Ovary (tissue), 7 donors: ENCODE measurements at regions not wholly inside any gene's neighbourhood (a gene's known extent, or its start where the extent isn't known, plus 50 kb on each side); places are given as distances from the start of the nearest gene placed in this dataset.

Source experiments
- DNase-seq, 5 donors: peaks; one replicate each; pipeline ENCODE4 v3.0.0-alpha.2; 2019 to 2020
- H3K27ac ChIP-seq, 2 donors: fragments of 200-600 bp; one replicate each; pipeline versions ENCODE4 v1.5.1 to v1.8.0; 2019 to 2022
- H3K27me3 ChIP-seq: fragments of 200-600 bp; one replicate; pipeline ENCODE4 v1.8.0; 2022
- H3K36me3 ChIP-seq: fragments of 200-600 bp; sonication (generic); one replicate; pipeline ENCODE4 v1.5.1; 2019
- H3K4me1 ChIP-seq: one replicate; pipeline ENCODE4 v1.8.1; 2013; ENCODE audit warnings: mild to moderate bottlenecking, moderate library complexity; ENCODE audit not compliant: insufficient read depth
- H3K4me3 ChIP-seq: fragments of 200-600 bp; sonication (generic); one replicate; pipeline ENCODE4 v1.5.1; 2017
- H3K9me3 ChIP-seq, 2 donors: fragments of 200-600 bp in 1 of 2; sonication (generic) in 1 of 2; one replicate each; pipeline versions ENCODE4 v1.5.1 to v1.8.1; 2013 to 2019; ENCODE audit warnings: mild to moderate bottlenecking in 1 of 2, moderate library complexity in 1 of 2
- EP300 ChIP-seq: sonication (generic); formaldehyde crosslinking; IDR thresholded peaks from one replicate; pipeline ENCODE4 v1.6.1; 2017; ENCODE audit warnings: antibody characterized with exemption
- POLR2A ChIP-seq: fragments of 450-650 bp; IDR thresholded peaks from one replicate; pipeline ENCODE4 v1.6.1; 2017; ENCODE audit warnings: antibody characterized with exemption, mild to moderate bottlenecking, moderate library complexity
- WGBS, 3 donors: extraction: QIAGEN DNeasy Blood & Tissue Kit in 1 of 3; methylation state at CpG; one replicate each; pipeline versions ENCODE4 v1.1.5 to v1.1.7; 2013 to 2017; 5-methylcytosine and 5-hydroxymethylcytosine counted together
- intact Hi-C, 4 donors: fragments of 100-400 bp; cut with DNase I; formaldehyde crosslinking; loops; one replicate each; pipeline versions ENCODE4 v1.11.0 to v1.15.1; 2022 to 2023
- TF ChIP-seq, protein P1 (sequence below), 3 donors: fragments of 450-650 bp in 2 of 3; fragments of 200-600 bp in 1 of 3; IDR thresholded peaks; one replicate each; pipeline versions ENCODE4 v1.5.1 to v1.8.0; 2016 to 2022; ENCODE audit warnings: antibody characterized with exemption in 3 of 3, mild to moderate bottlenecking in 1 of 3
- donor health status: DM: no; HTN: no; CAD: no; lungs with moderate emphysema.
- donor health status: DM: no; HTN: no; CAD: no.
- donor health status: Bipolar disorder and iron deficiency.
- donor health status: DM: no; HTN: no; CAD: no.
- donor health status: DM: yes; HTN: yes; CAD: no.

GRCh38 chr12:102596031-102596430, 115.7 kb upstream of the IGF1 start:
- 93 to 97% (median 93%) methylated on average over 8 of the region's 8 CpGs for WGBS, 3 donors
- no peaks in the 10 kb centered on the region for H3K9me3 ChIP-seq

DNA sequence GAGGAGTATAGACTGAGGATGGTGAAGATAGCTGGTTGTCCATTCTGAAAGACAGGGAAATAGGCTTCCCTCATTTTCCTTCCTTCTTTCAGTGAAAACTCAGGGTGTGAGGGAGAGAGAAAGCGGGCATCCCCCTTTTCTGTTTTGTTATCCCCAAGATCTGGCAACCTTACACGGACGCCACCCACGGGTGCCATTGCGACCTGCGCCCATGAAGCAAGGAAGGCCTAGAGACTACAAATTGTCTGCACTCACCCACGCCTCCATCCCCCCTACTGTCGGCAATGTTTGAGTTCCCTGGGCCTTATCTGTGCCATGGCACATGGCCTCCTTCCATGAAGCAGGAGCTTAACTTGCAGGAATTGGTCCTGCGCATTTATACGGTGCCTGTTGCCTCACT, 115.0 kb upstream of the IGF1 start:
- no peak overlapping the region for H3K27ac ChIP-seq
- 94 to 95% (median 94%) methylated on average over 10 of the region's 10 CpGs for WGBS, 3 donors

More at GRCh38 chr12:102596031-102596430, 115.7 kb upstream of the IGF1 start:
- DNase-seq: no peak
- intact Hi-C loops: no loop called here
- Histone ChIP-seq H3K27me3 (no peaks in the 10 kb centered on the region), H3K4me1 (no peaks in the 10 kb centered on the region), H3K27ac (no peak overlapping the region), H3K36me3 (no peaks in the 10 kb centered on the region), H3K4me3 (no peak overlapping the region)
- TF ChIP-seq, protein P1, sequence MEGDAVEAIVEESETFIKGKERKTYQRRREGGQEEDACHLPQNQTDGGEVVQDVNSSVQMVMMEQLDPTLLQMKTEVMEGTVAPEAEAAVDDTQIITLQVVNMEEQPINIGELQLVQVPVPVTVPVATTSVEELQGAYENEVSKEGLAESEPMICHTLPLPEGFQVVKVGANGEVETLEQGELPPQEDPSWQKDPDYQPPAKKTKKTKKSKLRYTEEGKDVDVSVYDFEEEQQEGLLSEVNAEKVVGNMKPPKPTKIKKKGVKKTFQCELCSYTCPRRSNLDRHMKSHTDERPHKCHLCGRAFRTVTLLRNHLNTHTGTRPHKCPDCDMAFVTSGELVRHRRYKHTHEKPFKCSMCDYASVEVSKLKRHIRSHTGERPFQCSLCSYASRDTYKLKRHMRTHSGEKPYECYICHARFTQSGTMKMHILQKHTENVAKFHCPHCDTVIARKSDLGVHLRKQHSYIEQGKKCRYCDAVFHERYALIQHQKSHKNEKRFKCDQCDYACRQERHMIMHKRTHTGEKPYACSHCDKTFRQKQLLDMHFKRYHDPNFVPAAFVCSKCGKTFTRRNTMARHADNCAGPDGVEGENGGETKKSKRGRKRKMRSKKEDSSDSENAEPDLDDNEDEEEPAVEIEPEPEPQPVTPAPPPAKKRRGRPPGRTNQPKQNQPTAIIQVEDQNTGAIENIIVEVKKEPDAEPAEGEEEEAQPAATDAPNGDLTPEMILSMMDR (IDR thresholded peaks at IDR 0.05): no peak
- TF ChIP-seq POLR2A (no peak), EP300 (no peak)

DNA sequence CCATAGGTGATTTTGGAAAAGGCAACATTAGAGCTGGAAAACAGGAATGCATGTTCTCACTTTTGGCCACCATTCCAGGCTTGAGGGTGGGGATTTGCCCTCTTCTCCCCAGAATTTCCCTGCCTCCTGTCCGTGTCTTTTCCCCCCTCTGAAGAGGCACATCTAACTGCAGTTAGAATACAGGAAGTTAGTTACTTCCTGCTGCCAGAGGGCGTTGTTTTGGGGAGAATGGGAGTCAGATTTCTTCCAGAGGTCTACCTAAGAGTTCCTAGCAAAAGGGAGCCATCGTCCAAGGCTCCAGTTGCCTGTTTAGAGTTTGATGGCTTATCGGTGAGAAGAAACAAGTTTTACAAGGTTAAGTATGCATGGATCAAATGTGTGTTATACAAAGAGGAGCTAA, 112.8 kb upstream of the IGF1 start:
- Histone ChIP-seq H3K4me3 (no peak overlapping the region), H3K9me3 (no peaks in the 10 kb centered on the region), H3K27ac (no peak overlapping the region), H3K27me3 (no peaks in the 10 kb centered on the region), H3K4me1 (no peaks in the 10 kb centered on the region), H3K36me3 (no peaks in the 10 kb centered on the region)
- intact Hi-C loops: no loop called here
- no peak for DNase-seq
- TF ChIP-seq, protein P1 (IDR thresholded peaks at IDR 0.05): no peak
- TF ChIP-seq POLR2A: no peak
- no peak for TF ChIP-seq EP300
- 81 to 88% (median 87%) methylated on average over 4 of the region's 4 CpGs for WGBS, 3 donors

More for the DNA sequence above, 115.0 kb upstream of the IGF1 start:
- intact Hi-C loops: no loop called here
- DNase-seq: no peak
- Histone ChIP-seq H3K27me3 (no peaks in the 10 kb centered on the region), H3K4me3 (no peak overlapping the region), H3K36me3 (no peaks in the 10 kb centered on the region), H3K4me1 (no peaks in the 10 kb centered on the region), H3K9me3 (no peaks in the 10 kb centered on the region)
- TF ChIP-seq EP300: no peak
- TF ChIP-seq, protein P1 (IDR thresholded peaks at IDR 0.05): no peak
- no peak for TF ChIP-seq POLR2A

DNA sequence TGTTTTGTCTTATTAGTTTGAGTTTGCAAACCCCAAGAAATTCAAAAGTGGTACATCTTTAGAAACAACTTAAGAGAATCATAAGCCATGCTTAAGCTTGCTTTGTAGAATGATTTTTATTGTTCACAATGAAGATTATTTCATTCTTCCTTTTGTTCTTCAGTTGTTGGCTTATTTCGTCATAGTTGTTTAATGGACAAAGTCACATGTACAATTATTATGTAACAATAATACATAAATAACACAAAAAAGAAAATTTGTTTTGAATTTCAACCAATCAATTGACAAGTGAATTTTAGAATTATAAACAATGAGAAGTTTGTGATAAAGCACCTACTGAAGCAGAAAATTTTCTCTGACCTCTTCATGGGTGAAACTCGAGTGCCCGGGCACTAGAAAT, 111.8 kb upstream of the IGF1 start:
- H3K9me3 ChIP-seq: no peaks in the 10 kb centered on the region
- H3K27ac ChIP-seq: no peak overlapping the region
- WGBS, 3 donors: 91 to 93% (median 91%) methylated on average over 3 of the region's 3 CpGs
- TF ChIP-seq POLR2A: no peak
- TF ChIP-seq, protein P1 (IDR thresholded peaks at IDR 0.05): no peak
- no peak for TF ChIP-seq EP300
- no peaks in the 10 kb centered on the region for H3K4me1 ChIP-seq
- H3K27me3 ChIP-seq: no peaks in the 10 kb centered on the region
- no peak overlapping the region for H3K4me3 ChIP-seq
- no peak for DNase-seq
- no peaks in the 10 kb centered on the region for H3K36me3 ChIP-seq
- intact Hi-C loops: no loop called here

DNA sequence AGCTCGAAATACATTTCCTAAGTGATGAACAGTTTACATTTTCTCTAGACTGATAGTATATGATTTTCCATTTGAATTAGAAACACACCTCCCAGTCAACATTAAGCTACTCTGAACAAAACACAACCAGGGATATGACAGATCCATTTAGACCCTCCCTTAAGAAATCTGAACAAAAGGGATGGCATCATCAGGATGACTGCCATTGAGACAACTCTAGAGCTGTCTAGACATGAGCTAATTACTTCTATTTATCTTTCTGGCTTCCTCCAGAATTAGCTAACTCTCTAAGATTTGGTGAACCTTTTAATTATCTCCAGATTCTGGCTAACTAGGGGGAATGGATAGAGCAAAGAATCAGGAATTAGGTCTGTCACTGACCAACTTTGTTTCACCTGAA, 92.9 kb upstream of the IGF1 start:
- Histone ChIP-seq H3K27ac (no peak overlapping the region), H3K27me3 (no peaks in the 10 kb centered on the region), H3K36me3 (no peaks in the 10 kb centered on the region), H3K4me3 (no peak overlapping the region), H3K4me1 (no peaks in the 10 kb centered on the region), H3K9me3 (no peaks in the 10 kb centered on the region)
- TF ChIP-seq EP300: no peak
- no peak for TF ChIP-seq POLR2A
- TF ChIP-seq, protein P1 (IDR thresholded peaks at IDR 0.05): no peak
- intact Hi-C loops: no loop called here
- DNase-seq: no peak
- WGBS, 3 donors: 90 to 94% (median 90%) methylated on average over 1 of the region's 1 CpG
